WI38 (cell line): ENCODE measurements at regions not wholly inside any gene's neighbourhood (a gene's known extent, or its start where the extent isn't known, plus 50 kb on each side); places are given as distances from the start of the nearest gene placed in this dataset.

Experiments used
- H3K4me3 ChIP-seq: 2 replicates; pipeline ENCODE4 v1.5.1; 2011; ENCODE audit warnings: low read depth, mild to moderate bottlenecking, control low read depth, low read length
- CTCF ChIP-seq: IDR thresholded peaks from 2 replicates; pipeline ENCODE4 v1.5.1; 2012; ENCODE audit warnings: low read depth, mild to moderate bottlenecking, control low read depth, low read length

GRCh38 chr22:49042066-49042465 is 785.6 kb downstream of the BRD1 start:
- no peak for TF ChIP-seq CTCF
- no peak overlapping the region for H3K4me3 ChIP-seq

DNA sequence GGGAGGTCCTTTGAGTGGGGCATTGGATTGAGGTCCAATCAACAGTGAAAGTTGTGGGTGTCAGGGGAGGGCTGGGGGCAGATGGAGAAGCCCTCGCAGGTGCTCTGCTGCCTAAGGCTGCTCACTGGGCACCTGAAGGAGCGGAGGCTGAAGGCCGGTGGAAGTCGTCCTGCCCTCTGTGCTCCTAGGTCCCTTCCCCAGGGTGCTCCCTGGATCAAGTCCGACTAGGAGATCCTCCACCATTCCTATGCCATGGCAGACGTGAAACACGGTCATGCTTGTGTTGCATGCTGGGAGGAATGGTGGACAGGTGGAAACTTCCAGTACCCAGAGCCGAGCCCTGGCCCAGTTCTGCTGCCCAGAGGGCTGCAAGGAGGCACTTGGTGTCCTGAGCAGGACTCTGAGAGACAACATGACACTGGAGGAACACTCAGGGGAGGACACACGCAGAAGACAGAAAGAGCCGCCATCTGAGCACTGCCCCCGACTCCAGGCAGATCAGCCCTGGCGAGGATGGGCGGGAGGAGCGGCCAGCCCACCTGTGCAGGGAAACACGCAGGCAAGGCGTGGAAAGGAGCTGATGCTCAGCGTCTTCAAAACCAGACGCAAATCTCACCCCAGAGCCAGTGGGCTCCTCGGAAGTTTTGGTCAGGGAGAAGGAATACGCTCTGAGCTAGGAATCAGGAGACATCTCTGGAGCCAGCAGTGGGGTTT is 786.8 kb downstream of the BRD1 start:
- TF ChIP-seq CTCF = no peak

GRCh38 chr22:49040111-49040510 is 787.6 kb downstream of the BRD1 start:
- H3K4me3 ChIP-seq = no peak overlapping the region
- no peak for TF ChIP-seq CTCF

More for the DNA sequence above, 786.8 kb downstream of the BRD1 start:
- no peak overlapping the region for H3K4me3 ChIP-seq

GRCh38 chr22:49039625-49040024 is 788.0 kb downstream of the BRD1 start:
- TF ChIP-seq CTCF = no peak
- H3K4me3 ChIP-seq = no peak overlapping the region

DNA sequence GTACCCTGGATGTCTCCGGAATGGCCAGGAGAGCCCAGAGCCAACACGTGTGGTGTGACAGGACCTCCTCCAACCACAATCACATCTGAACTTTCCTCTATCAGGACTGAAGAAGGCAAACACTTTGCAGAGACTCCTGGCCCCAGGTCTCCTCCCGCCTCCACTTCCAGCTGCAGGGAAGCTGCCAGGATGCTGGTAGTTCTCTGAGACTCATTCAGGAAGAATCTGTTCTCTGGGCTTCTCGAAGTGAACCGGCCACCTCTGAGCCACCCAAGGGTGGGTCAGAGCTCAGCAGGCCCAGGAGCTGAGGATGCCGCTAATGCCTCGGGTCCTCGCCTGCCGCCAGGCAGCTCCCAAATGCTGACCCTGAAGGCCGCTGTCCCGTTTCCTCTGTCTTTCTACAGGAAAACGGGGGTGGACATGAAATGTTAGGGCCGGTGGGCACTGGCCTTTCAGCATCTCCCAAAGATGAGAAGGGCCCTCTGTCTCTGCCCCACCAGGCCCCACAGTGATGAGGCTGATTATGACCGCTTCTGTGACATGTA is 789.9 kb downstream of the BRD1 start:
- no peak for TF ChIP-seq CTCF

DNA sequence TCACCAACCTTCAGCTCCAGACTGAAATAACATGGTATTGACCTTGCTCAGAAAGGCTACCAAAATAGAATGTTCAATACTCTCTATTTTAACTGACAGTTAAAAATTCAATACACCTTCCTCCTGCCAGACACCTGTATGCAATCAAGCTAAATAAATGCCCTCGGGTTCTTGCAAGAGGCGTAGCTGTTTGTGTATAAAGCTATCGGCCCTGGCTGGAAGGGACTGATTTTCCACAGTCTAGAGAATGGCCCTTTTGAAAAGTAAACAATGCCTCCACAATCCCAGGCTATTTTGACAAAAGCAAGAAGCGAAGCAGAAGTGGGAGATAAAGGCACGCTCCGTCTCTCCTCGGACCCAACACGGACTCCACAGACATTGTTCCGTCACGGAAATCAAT is 791.2 kb downstream of the BRD1 start:
- H3K4me3 ChIP-seq = no peak overlapping the region
- no peak for TF ChIP-seq CTCF

More for the DNA sequence above, 789.9 kb downstream of the BRD1 start:
- H3K4me3 ChIP-seq = no peak overlapping the region

- no peak for TF ChIP-seq CTCF
- no peak overlapping the region for H3K4me3 ChIP-seq
Observed at GRCh38 chr22:49035818-49036457, 791.7 kb downstream of the BRD1 start.
